HL-60 (cell line): ENCODE measurements at regions not wholly inside any gene's neighbourhood (a gene's known extent, or its start where the extent isn't known, plus 50 kb on each side); places are given as distances from the start of the nearest gene placed in this dataset.

Experiments
- CTCF ChIP-seq: IDR thresholded peaks from one replicate; pipeline ENCODE4 v1.5.1; 2011; ENCODE audit warnings: low read length, control low read depth, inconsistent platforms; ENCODE audit not compliant: insufficient read depth
- REST ChIP-seq: IDR thresholded peaks from 2 replicates; pipeline ENCODE4 v1.6.1; 2012; ENCODE audit warnings: low read depth; ENCODE audit not compliant: insufficient replicate concordance

GRCh38 chr1:213550804-213551203 is 437.0 kb upstream of the PROX1 start:
- TF ChIP-seq CTCF (no peak), REST (no peak)
